Hematopoietic multipotent progenitor cell (in vitro differentiated cells): ENCODE measurements at regions not wholly inside any gene's neighbourhood (a gene's known extent, or its start where the extent isn't known, plus 50 kb on each side); places are given as distances from the start of the nearest gene placed in this dataset.

ENCODE experiments used
- DNase-seq, 3 donors: peaks; one replicate each; pipeline ENCODE4 v3.0.0-alpha.2; 2011 to 2015; ENCODE audit warnings: low read depth in 2 of 3, low spot score in 2 of 3

DNA sequence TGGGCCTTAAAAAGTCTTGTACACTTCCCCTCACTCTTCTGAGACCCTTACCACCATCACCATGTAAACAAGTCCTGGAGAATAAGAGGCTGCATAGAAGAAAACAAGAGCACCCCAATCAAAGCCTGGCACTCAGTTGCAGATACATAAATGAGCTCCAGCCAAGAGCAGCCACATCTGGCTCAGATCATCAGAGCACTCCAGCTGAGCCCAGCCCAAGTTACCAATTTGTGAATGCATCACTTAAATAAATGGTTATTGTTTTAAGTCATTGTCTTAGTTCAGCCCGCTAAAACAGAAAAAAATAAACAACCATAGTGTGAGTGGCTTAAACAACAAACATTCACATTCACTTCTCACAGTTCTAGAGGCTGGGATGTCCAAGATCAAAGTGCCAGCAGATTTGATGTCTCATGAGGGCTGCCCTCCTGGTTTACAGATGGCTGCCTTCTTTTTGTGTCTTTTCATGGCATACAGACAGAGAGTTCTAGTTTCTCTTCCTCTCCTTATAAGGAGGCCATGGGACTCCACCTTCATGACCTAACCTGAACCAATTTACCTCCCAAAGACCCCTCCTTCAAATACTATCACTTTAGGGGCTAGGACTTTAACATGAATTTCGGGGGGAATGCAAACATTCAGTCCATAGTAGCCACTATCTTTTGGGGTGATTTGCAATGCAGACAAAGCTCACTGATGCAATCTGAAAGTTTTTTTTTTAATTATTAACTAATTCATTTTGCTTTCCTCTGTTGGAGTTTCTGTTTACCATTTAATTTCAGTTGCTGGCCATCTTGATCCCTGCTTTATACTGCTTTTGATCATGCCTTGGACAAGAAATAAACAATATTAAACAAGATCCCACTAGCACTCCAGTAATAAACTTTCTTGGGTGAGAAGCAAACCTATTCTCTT lies 187.5 kb upstream of the ACVR2A start:
- no peak for DNase-seq

DNA sequence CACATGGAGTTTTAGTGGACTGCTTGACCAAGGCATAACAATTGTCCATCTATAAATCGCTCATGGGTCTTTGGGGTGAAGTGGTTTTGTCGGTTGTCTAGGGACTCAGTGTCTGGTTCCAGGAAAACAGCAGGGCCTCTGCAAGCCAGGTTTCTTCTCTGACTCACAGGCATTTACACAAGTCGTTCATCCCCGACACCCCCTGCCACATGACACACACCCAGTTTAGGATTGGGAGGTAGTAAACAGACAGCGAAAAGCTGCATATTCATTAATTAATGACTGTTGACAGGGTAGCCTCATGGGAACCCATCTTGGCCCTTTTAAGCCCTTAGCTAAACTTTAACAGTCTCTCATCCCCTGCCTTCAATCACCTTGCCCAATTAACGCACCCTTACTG lies 194.8 kb upstream of the ACVR2A start:
- no peak for DNase-seq

DNA sequence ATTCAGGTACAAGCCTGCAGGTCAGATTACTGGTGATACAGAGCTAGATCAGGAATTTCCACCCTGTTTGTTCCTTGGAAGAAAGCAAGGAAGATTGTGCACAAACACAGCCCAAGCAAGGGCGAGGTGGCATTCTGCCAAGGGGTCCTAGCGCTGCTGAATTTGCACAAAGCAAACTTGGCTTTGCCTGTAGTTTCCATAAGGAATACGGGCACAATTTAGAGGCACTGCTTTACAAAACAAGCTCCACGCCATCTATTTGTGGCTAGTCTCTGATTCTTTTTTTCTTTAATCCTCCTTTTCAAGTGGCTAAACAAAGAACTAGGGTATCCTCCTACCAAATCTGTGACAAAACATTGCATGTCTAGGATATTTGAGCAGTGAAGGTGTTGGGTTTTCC lies 195.5 kb upstream of the ACVR2A start:
- no peak for DNase-seq

DNA sequence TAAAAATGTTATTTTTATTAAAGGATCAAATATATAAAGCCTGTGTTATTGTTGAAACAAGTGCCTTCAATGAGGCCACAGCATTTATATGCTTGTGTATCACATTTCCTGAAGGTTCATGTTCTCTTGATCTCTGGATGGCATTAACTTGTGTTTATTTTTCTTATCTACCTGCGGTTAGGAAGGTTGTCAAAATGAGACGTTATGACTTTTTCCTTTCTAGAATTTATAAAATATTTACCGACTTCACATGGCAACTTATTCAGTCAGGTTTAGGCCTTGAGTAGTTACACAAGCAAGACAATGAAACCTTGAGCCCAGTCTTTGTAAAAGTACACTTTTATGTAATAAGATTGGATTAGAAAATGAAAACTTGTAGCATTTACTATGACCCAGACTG lies 196.4 kb upstream of the ACVR2A start:
- no peak for DNase-seq

DNA sequence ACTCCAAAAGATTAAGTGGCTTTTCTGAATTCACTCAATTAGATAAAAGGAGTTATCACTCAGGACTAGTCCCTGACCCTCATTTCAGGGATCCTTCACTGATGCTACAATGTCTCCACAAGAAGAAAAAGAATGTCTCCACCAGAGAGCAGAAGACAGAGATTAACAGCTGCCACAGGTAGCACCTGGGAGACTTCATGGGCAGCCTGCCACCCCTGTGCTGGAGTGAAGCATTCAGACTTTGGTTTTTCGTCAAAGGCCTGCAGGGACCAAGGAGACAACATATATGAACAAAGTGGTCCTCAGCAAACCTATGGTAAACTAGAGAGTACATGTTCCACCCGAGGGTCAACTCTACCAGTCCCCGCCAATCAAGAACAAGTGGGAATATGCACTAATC lies 197.0 kb upstream of the ACVR2A start:
- DNase-seq: no peak

DNA sequence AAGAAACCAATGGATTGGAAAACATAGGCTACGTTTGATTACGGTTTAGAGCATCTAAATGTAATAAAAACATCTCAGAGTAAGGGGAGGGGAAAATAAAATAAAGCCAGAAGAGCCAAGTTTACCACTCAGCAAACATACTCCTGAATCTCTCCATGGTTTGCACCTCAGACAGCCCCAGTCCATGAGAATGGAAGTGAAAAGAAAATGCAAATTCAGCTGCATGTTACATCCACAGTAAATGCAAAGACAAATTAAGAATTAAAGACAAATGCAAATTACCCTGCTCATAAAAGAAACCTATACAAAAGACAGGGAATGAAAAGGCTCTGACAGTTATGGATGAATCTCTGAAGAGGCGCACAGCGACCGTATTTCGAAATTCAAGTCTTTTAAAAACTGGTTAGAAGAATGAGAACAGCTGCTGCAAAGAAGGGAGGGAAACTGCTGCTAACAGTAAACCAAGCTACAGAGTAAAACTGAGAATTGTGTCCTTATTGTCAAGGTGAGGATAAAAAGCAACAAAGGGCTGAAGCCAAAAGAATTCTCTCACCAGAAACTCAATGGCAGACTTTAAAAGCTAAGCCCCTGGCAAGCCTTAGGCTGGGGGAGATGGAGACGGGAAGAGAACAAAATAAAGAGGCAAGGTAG lies 197.9 kb upstream of the ACVR2A start:
- no peak for DNase-seq

DNA sequence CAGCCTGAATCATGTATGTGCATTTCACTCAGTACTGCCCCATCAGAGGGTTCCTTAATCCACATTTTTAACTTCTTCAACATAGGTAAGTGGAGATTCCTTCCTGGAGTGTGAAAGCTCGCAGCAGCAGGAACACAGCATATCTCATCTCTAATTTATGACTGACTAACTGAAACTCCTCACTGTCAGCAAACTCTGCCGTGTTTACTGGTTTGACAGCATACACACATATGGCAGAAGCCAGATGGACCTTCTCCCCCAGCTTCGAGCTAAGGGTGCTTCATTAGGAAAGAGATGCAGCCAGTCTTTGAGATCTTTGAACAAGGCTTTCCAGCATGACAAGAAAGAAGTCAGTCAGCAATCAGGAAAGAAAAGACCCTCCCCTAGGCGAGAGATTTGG lies 200.3 kb upstream of the ACVR2A start:
- no peak for DNase-seq

DNA sequence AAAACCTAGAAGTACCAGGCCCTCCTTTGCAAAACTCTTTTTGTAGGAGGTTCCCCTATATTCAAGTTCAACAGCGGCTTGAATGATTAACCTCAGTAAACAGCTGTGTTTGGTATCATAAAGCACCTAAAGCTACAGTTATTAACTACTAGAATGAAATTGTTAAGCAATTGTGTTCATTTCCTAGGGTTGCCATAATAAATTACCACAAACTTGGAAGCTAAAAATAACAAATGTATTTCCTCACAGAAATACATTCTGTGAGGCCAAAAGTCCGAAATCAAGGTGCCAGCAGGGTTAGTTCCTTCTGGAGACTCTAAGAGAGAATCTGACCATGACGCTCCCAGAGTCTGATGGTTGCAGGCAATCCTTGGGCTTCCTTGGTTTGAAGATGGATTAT lies 202.1 kb upstream of the ACVR2A start:
- DNase-seq: no peak

DNA sequence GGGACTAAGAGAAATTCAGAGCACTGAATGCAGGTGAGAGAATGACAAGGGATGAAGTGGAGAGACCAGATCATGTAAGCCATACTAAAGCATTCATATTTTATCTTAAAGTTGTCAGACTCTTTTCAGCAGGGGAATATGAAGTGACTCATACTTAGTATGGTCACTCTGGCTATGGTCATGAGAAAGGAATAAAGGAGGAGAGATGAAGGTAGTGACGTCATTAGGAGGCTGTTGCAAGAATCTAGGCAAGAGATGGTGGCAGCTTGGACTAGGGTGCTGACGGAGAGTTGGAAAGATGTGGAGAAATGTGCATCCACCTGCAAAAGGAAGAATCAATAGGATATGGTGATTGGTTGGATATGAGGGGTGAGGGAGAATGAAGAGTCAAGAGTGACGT lies 203.2 kb upstream of the ACVR2A start:
- no peak for DNase-seq

DNA sequence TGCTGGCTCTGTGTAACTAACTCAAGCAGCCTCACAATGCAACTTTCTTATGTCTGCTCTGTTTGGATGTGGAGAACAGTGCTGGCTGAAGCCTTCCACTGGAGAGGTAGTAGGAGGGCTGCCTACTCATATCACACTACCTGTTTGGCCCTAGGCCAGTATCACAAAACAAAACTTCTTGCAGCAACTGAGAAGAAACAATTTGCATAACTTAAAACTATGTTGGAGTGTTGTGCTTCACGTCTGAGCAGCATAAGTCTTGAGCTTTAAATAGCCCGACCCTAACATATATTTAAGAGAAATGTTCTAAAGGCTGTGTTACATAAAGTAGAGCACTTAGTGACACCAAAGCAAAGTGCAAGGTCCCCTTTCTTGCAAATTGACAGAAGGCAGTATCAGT lies 204.9 kb upstream of the ACVR2A start:
- DNase-seq: no peak

DNA sequence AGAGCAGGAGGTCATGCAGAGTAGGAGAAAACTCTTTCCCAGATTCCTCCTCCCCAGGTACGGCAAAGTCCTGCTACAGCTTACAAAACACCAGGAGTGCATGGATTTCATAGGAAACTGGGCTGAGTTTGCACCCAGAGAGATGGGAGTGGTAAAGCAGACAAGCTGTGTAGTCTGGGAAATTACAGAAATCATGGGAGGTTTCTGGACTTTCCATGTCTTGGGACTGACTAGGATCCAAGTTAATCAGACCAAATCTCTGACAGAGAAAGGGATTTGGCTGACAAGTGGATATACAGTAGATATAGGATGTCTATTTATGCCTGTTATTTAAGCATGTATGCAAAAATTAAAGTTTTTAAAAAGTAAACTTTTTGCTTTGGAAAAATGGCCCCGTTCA lies 205.4 kb upstream of the ACVR2A start:
- no peak for DNase-seq

DNA sequence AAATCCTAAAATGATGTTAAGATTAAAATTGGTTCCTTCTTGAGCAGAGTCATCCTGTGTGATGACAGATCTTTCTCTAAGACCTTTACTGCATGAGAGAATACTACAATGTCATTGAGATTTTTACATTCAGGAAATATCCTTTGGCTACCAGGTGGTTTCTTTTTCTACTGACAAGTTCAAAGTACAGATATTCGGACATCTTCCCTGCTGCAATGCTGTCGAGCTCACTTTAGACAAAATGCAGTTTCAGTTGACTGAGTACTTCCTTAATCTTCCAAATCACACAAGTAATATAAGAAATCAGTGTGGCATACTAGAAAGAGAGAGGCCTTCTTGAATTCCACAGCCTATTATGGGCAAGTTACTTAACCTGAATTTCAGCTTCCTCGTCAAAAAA lies 207.9 kb upstream of the ACVR2A start:
- DNase-seq: no peak

DNA sequence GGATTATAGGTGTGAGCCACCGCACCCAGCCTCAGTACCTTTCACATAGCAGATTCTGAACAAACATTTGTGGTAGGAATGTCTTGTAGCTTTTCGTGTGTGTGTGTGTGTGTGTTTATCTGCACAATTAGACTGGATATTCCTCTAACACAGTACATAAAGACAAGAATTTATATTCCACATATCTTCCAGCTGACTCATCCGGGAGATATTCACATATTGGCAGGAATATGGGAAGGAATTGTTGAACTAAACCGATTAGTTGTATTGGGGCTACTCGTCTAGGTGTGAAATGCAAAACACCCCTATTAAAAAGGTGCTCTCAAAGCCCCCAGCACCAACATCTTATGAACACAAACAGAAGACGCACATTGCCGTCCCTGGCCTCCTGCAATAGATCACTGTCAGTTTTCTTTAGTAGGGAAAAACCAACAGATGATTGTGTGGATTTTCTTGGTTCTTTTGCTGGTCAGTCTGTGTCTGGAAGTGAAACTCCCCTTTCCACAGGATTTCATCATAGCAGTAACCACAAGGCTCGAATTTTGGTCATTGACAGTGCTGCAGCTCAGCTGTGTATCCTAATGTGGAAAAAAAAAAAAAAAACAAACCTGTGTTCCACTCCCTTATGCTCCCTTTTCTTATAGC lies 208.5 kb upstream of the ACVR2A start:
- no peak for DNase-seq

DNA sequence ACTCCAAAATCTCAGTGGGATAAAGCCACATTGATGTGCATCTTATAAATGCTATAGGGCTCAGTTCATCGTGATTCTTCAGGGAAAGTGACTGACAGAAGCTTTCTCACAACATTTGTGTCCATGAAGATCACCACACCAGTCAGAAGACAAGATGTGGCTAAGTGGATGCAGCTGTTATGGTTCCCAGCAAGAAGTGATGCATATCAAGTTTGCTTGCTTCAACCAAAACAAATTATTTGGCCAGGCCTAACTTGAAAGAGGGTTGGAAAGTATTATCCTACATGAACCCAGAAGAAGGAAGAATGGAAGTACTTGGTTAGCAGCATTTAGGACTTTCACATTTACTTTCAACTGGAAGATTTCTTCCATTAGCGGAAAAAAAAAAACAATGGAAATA lies 210.0 kb upstream of the ACVR2A start:
- DNase-seq: no peak

DNA sequence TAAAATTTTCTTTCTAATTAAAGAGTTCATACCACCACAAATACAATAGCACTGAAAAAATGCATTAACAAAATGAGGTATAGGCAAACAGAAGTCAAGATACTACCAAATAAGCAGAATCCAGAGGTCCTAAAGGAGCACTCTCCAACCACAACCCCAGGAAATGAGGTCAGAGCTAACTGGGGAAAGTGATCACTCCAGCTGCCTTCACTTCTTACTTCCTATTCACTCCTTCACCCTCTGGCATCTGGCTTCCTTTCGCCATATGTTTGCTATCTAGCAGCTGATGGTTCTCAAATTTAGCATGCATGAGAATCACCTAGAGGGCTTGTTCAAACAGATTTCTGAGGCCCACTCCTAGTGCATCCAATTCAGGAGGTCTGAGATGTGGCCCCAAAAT lies 212.6 kb upstream of the ACVR2A start:
- peak in 1 of 3 donors; percentile 69 for DNase-seq

DNA sequence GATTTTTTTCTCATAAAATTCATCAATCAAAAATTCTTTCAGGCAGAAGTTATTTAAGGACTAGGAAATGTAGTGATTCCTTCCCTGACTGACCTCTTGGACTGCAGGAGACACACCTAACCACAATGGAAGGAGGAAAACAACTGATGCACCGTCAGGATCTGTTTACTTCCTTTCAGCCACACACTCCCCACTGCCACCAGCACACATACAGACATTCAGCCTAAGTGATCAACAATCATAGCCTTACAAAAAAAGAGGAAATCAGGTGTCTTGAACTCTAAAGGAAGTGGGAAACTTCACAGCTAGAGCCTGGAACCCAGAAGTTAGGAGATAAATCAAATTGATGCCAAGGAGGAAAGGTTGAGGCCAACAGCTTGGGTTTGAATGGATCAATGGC lies 213.5 kb upstream of the ACVR2A start:
- peak in 1 of 3 donors; percentile 21 for DNase-seq

DNA sequence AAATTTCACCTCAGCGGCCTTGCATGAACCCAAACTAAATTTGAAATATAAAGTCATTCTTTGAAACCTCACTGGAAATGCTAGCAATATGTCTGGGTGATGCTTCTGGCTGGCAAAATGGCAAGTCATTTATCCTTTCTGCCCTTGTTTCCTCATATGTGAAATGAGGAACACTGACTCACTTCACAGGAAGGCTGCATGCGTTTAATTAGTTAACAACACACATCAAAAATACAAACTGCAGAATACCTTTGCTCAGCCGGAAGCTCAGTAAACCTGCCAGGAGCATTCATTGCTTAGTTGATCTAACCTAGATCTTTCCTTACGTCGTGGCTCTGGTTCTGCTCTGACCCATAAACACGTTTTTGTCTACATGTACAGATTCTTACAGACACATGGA lies 214.2 kb upstream of the ACVR2A start:
- DNase-seq: peak in 2 of 3 donors; percentile 84 to 88

DNA sequence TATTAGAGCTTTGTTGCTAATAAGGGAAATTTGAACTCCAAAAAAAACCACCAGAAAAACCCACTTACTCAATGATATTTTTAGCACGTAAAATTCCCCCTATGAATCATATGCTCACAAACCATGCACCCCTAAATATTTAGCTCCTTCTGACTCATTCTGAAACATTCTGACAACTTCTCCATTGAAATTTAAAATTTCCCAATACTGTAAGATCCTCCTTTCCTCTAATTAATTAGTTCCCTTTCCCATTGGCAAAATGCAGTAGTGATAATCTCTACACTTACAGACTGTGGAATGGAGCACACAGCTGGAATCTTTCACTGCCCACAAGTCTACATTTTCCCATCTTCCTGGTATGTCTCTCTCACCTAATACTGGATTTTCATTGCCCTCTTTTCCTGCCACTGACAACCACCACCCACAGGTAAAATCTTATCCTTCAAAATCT lies 215.8 kb upstream of the ACVR2A start:
- DNase-seq: peak in 2 of 3 donors; percentile 4 to 24

DNA sequence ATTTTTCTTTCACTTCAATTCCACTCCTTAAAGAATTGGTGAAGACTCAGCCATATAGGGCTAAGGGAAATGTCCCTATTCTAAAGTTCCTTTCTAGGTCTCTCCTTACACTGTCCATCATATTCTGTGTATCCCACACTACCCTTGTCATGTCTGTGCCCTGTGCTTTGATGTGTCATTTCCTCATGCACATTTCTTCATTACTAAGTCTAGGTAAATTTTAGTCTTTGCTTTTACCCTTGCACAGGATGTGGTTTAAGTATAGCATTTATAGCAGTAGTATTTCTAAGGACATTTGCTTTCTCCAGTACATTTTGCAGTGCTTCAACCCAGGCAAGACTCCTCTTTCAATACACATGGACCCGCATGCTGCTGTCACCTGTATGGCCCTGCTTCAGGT lies 221.5 kb upstream of the ACVR2A start:
- peak in 2 of 3 donors; percentile 34 to 44 for DNase-seq

DNA sequence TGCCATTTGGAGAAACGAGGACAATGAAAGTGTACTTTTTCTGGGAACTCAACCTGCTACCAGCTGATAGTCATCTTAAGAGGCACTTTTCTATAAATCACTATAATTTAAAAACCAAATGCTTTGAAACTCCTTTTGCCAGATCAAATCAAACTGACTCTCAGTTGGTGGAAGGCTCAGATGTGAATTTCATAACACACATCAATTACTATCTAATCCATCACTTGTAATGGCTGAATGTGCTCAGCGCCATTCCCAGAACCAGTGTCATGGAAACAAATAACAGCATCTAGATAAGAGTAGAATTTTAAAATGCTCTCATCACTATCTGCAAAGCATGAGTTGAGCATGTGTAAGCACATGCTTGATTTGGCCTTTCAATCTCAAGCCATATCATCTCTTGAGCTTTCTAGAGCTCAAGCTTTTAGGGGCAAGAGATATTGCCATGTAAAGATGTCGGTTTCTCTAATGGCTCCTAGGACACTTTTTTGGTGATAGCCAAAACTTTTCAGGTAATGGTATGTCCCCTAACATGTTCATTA lies 223.1 kb upstream of the ACVR2A start:
- no peak for DNase-seq

DNA sequence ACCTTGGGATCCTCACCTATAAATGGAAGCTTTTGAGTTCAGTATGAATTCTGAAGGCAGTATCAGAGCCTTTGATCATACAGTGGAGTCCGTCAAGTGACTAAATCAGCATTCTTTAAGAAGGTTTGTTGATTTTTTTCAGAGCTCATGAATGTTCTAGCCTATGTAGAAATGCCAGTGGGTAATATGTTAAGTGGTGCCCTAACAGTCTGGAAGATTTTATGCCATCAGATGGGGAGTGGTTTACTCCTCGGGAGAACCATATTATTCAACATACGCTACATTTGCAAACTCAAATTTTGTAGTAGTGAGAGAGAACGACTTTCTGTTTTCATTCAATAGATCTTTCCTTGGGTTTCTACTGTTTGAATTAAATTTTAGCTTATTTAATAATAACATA lies 225.0 kb upstream of the ACVR2A start:
- no peak for DNase-seq
